ENCODE measurements at regions not wholly inside any gene's neighbourhood (a gene's known extent, or its start where the extent isn't known, plus 50 kb on each side); places are given as distances from the start of the nearest gene placed in this dataset.

DNA sequence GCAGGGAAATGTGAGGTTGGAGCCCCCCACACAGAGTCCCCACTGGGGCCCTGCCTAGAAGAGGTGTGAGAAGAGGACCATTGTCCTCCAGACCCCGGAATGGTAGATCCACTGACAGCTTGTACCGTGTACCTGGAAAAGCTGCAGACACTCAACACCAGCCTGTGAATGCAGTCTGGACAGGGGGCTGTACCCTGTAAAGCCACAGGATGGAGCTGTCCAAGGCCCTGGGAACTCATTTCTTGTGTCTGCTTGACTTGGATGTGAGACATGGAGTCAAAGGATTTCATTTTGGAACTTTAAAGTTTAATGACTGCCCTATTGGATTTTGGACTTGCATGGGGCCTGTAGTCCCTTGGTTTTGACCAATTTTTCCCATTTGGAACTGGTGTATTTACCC lies 535.0 kb upstream of the MEF2C start:
- no peak for DNase-seq

DNA sequence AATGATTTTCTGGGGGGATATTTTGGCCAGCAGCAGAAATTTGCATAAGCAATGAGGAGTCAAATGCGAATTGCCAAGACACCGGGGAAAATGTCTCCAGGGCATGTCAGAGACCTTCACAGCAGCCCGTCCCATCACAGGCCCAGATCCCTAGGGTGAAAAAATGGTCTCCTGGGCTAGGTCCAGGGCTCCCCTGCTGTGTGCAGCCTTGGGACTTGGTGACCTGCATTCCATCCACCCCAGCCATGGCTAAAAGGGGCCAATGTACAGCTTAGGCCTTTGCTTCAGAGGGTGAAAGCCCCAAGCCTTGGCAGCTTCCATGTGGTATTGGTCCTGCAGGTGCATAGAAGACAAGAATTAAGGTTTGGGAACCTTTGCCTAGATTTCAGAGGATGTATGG lies 534.5 kb upstream of the MEF2C start:
- DNase-seq = no peak

DNA sequence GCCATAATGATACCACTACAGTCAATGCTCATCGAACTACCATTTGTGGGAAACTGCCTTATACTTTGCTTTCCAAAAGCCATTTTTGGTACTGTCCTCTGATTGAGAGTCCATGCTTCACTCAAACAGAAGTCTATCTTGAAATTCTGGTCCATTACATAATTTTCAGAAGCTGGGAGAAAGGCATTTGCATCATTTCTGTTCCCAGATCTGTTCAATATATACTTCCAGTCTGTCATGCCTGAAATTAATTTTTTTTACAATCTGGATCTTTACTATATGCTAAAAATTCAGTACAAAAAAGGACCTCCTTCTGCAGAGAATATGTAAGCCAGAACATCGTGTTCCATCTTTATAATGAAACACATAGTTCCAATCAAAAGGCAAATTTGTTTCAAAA lies 528.9 kb upstream of the MEF2C start:
- DNase-seq = no peak

DNA sequence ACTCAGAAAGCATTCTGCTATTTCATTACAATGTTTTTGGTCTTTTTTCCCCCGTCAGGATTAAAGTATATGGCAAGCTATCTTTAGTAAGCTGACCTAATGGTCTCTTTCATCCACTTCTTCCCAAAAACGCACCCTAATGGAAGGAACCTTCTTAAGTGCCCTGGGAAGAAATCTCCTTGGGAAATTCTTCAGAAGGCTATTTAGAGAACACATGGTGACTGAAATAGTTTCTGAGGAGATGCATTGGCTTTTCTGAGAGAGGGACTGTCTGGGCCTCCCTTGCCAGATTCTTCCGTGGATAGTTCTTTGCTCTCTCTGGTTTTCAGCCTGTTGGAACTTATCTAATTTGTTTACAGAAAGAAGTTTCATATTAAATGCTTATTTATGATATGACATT lies 524.1 kb upstream of the MEF2C start:
- no peak for DNase-seq

DNA sequence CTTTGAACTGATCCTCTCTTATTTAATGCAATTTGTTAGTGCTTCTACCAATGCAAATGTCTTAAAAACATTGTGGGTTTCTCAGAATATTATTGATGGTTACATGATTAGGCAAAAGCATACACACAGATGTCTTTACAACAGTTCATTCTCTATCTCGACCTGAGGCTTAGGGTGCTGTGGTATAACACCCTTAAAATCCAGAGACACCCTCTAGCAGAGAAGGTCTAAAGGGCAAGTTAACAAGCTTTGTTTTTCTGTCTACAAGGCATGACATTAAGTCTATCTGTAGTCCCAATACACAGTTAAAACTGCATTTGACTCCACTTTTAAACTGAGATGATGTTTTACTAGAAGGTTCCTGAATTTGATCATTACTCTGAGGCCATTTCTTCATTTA lies 518.7 kb upstream of the MEF2C start:
- no peak for DNase-seq

- DNase-seq = no peak
Observed at GRCh38 chr5:89401012-89401411, 518.0 kb upstream of the MEF2C start.

DNA sequence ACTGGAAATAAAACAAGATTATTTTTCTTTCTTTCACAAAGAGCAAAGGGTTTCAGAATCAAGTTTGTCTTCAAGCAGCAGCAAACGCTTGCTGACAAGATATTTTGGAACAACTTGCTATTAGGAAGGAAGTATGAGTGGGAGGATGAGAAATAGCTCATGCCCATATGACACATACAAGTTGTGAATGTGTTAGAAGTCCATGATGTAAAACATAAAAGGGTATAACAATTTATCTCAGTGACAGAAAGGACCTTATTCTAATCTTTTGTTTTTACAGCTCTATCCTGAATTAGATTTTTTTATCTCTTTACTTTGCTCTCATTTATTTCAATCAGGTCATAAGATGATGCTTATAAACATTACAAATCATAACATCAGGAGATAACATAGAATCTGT lies 516.6 kb upstream of the MEF2C start:
- DNase-seq = no peak

DNA sequence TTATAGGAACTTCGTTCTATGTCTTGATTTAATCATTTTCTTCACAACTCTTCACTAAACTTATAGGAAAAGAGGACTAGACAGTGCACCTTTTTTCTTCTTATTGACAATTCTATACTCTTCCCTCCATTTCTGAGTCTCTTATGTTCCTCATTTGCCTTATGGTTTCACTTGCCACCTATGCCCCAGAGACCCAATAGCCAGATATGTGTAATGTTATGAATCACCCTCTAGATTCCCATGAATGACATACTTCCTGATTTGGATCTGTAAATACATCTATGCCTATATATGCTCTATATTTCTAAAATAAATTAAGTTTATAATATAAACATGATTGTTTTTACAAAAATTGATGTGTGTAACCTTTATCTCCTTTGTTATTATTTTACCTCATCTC lies 514.1 kb upstream of the MEF2C start:
- DNase-seq = no peak

DNA sequence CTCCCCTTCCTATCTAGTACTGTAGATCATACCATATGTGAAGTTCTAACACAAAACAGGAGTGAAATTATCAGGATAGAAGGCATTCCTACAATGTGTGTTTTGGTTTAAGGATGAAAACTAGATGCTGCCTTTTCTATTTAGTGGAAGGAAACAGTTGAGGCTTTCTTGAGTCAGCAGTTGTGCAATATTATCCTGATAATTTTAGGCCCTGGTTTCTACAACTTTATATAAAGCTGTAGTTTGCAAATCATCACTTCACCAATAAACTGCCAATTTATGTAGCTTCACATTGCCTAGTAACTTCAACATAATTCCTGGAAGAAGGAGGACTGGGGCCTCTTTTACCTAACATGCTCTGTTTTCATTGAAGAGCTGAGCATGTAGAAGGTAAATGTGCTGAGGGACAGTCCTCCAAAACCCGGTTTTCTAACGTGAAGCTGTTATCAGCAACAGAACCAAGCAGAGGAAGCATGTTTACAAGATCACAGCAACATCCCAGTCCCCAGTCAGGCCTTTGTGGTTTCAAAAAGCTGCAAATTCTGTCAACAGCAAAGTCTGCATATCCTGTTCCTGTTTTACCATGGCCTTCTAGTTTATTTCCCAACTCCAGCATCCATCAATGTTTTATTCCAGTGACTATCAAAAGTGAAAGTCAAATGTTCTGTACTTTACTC lies 513.4 kb upstream of the MEF2C start:
- no peak for DNase-seq

DNA sequence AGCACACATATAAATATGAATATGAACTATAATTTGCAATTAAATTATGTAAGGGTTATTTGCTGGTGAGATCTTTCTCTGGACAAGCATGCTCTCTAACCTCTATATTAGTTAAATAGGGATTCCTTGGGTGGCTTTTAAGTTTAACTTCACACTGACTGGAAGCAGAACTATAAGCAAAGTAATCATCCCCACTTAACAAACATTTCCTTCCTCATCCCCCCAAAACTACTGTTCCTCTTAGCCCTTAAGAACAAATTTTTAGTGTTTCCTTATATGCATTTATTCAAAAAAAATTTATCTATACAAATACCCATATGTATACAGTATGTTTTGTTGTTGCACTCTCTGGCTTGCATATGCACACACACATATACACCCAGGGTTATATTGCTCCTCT lies 512.1 kb upstream of the MEF2C start:
- no peak for DNase-seq

DNA sequence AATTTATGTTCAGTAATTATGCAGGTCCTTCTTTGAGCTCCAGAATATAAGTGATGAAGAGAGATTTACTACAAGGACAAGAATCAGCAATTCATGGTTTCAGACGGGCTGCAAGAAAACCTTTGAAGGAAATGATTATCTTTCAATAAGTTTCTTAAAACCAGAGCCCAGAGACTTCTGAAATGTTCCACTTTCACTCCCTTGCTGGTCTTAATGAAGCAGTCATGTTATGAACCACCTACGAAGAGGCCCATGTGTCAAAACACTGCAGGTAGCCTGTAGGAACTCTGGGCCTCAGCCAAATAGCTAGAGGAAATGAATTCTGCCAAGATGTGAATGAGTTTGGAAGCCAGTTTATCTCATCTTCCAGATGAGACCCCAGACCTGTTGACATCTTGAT lies 505.9 kb upstream of the MEF2C start:
- no peak for DNase-seq

- no peak for DNase-seq
Observed at GRCh38 chr5:89384391-89384790, 501.4 kb upstream of the MEF2C start.

- DNase-seq = no peak
Observed at GRCh38 chr5:89380635-89381034, 497.7 kb upstream of the MEF2C start.

GRCh38 chr5:89377767-89378455 lies 494.9 kb upstream of the MEF2C start:
- no peak for DNase-seq

DNA sequence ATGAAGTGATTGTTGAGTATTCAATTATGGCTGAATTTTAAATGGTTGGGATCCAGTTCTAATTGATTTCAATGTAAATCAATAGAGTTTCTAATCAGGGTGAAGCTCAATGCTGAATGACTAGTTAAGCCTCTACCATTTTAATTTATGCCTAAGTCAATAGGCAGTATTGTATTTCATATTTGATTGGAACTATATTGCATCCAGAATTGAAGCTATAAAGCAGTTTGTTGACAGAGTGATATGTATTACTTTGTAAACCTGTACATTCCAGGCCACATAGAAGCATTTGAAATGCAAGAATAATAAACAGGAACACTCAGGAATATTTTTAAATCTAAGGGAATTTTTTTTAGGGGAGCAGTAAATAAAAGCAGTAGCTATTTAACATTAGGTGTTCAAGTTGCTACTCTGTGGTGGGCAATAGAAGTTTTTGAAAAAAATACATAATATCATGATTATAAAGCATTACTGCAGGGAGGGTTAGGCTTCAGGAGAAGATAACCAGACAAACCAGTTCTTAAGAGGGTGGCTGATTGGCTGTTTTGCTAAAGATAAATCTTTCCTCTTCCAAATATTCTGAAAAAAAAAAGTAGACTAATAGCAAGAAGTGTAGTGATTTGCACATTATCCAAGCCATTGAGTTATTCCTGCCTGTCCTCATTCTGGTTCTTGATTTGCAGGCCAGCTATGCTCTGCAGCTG lies 492.0 kb upstream of the MEF2C start:
- DNase-seq = no peak

DNA sequence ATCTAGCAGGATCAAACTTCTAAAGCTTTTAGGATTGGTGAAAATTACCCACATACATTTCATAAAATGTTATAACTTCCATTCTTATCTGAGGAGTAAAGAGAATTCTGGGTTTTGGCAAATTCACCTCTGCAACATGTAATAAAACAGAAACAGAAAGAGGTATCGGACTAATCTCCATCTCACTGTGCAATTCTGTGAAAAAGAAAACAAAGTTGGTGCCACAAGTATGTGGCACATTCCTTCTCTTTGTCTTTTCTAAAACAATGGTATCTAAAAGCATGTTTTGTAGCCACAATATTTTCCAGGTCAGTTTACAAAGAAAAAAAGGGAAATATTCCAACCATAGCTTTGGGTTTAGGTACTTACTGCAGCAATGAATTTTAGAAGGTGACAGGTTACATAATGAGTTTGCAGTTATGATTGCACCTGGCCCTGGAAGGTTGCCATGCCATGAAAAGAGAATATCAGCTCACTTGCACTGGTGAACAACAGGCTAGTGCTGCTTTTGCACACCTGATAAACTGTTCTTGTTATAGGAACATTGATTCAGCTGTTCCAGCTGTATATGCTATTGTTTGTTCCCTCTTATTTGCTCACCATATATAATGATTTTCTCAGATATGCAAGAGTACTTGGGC lies 491.3 kb upstream of the MEF2C start:
- no peak for DNase-seq

DNA sequence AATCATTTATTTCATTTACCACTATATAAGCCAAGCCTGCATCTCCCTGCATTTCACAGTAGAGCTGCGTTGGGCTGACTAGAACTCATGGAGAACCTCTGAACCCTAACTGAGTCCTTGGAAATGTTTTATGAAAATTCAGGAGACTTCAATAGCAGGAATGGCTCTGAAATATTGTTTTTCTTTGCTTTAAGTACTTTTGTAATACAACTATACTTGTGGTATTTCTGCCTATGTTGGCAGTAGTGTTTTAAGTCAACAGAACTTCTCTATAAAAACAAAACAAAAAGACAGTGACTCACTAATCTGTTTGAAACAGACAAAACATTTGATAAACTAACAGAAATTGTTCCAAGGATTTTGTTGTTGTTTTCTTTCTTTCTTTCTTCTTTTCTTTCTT lies 489.2 kb upstream of the MEF2C start:
- DNase-seq = no peak

GRCh38 chr5:89371646-89372045 lies 488.7 kb upstream of the MEF2C start:
- DNase-seq = no peak

GRCh38 chr5:89359046-89359445 lies 476.1 kb upstream of the MEF2C start:
- DNase-seq = no peak

DNA sequence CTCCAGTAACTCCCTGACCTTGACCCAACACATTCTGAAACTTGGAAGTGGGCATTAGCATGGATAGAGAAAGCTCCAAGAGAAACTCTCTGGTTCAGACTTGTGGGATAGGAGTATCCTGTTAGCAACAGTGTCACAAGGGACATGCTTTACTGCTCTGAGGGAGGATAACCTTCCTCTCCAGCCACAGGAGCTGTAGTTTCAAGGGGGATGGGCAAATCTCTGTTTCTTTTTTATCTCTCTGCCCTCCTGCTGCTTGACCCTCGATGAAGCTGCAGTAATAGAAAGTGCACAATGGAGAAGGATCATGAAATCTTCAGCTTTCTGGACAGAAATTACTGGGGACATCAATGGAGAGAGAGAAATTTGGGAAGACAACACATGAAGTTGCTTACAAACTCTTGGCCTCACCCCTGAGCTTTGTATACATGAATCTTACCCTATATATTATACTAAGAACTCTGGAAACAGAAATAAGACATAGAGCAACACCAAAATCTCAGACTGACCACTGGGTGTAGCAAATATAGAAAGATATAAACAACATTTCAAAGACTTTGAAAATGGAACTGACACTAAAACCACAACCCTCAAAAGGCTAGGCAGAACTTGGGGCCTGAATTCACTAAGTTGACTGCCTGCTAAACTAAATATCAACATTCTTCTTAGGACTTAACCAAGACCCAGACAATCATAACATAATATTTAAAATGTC lies 471.0 kb upstream of the MEF2C start:
- no peak for DNase-seq

GRCh38 chr5:89351975-89352374 lies 469.0 kb upstream of the MEF2C start:
- DNase-seq = no peak

DNA sequence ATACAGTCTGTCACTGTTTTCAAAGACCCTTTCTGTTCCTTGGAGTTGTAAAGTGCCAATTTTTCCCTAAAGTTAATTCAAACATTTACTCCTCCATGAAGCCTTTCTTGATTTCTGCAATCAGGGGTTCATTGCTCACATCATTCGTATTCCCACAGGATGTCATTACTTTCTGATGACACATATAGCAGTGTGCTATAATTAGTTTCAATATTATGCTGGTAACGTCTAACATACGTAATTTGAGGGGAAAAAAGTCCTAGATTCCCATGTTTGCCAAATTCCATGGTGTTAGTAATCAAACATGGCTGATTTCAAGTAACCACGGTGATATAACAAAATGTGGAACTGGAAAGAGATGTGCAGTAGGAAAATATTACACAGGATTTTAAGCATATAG lies 468.2 kb upstream of the MEF2C start:
- DNase-seq = no peak

All from renal pelvis (tissue), 1 donor.